OCI-LY7 (cell line): ENCODE measurements at regions not wholly inside any gene's neighbourhood (a gene's known extent, or its start where the extent isn't known, plus 50 kb on each side); places are given as distances from the start of the nearest gene placed in this dataset.

Experiments
- EZH2phosphoT487 ChIP-seq: fragments of 200-600 bp; sonication (generic); IDR thresholded peaks from 2 replicates; pipeline ENCODE4 v1.6.1; 2018; ENCODE audit warnings: low read depth, borderline replicate concordance, mild to moderate bottlenecking, mixed run types, antibody characterized with exemption, low read length, moderate library complexity, mixed read lengths
- TF ChIP-seq, protein P1 (sequence below): fragments of 200-600 bp; sonication (generic); conservative IDR thresholded peaks from 2 replicates; pipeline ENCODE4 v1.5.1; 2014; ENCODE audit warnings: mild to moderate bottlenecking, antibody characterized with exemption, low read length, moderate library complexity, mixed read lengths

DNA sequence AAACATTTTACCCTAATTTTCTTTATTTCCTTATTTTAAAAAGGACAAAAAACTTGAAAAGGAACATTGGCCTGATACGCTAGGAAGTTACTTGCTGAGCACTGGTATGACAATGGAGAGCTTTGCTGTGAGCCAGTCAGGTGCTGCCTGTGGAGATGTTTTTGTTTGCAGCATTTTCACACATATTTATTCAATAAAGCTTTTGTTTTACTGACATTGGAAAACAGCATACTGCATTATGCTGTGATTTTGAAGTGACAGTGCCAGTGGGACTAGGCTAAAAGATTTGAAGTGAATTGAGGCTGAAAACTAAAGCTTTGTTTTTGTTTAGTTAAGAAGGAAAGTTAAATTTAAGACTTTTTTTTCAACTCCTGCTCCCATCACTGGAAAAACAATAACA, 470.7 kb upstream of the ZEB2 start:
- TF ChIP-seq, protein P1, sequence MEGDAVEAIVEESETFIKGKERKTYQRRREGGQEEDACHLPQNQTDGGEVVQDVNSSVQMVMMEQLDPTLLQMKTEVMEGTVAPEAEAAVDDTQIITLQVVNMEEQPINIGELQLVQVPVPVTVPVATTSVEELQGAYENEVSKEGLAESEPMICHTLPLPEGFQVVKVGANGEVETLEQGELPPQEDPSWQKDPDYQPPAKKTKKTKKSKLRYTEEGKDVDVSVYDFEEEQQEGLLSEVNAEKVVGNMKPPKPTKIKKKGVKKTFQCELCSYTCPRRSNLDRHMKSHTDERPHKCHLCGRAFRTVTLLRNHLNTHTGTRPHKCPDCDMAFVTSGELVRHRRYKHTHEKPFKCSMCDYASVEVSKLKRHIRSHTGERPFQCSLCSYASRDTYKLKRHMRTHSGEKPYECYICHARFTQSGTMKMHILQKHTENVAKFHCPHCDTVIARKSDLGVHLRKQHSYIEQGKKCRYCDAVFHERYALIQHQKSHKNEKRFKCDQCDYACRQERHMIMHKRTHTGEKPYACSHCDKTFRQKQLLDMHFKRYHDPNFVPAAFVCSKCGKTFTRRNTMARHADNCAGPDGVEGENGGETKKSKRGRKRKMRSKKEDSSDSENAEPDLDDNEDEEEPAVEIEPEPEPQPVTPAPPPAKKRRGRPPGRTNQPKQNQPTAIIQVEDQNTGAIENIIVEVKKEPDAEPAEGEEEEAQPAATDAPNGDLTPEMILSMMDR = no peak
- no peak for TF ChIP-seq EZH2phosphoT487
